Limb (tissue), 2 donors: ENCODE measurements at regions not wholly inside any gene's neighbourhood (a gene's known extent, or its start where the extent isn't known, plus 50 kb on each side); places are given as distances from the start of the nearest gene placed in this dataset.
A peak's percentile ranks its signal among the peaks of the same experiment; 100 is the strongest.

Source experiments
- DNase-seq, 2 donors: peaks; one replicate each; pipeline ENCODE4 v3.0.0-alpha.2; 2016; ENCODE audit errors: extremely low spot score in 2 of 2

- no peak for DNase-seq
Measured at GRCh38 chr1:217313096-217313495, 317.8 kb downstream of the GPATCH2 start.

GRCh38 chr1:217311766-217312165 is 319.1 kb downstream of the GPATCH2 start:
- no peak for DNase-seq

- no peak for DNase-seq
Measured at GRCh38 chr1:217311269-217311668, 319.6 kb downstream of the GPATCH2 start.

- DNase-seq = no peak
Measured at GRCh38 chr1:217281332-217281731, 349.6 kb downstream of the GPATCH2 start.

- DNase-seq = peak in 1 of 2 donors; percentile 42
Measured at GRCh38 chr1:217275655-217276398, 355.1 kb downstream of the GPATCH2 start.

- no peak for DNase-seq
Measured at GRCh38 chr1:217274927-217275654, 355.8 kb downstream of the GPATCH2 start.

GRCh38 chr1:217274416-217274815 is 356.5 kb downstream of the GPATCH2 start:
- no peak for DNase-seq

GRCh38 chr1:217273866-217274265 is 357.0 kb downstream of the GPATCH2 start:
- DNase-seq = no peak

GRCh38 chr1:217272385-217272784 is 358.5 kb downstream of the GPATCH2 start:
- peak in 1 of 2 donors; percentile 26 for DNase-seq

GRCh38 chr1:217270101-217270500 is 360.8 kb downstream of the GPATCH2 start:
- peak in 1 of 2 donors; percentile 5 for DNase-seq

- no peak for DNase-seq
Measured at GRCh38 chr1:217268058-217268457, 362.8 kb downstream of the GPATCH2 start.

GRCh38 chr1:217261636-217262035 is 369.3 kb downstream of the GPATCH2 start:
- no peak for DNase-seq

GRCh38 chr1:217260676-217261075 is 370.2 kb downstream of the GPATCH2 start:
- no peak for DNase-seq

GRCh38 chr1:217253985-217254384 is 376.9 kb downstream of the GPATCH2 start:
- no peak for DNase-seq

GRCh38 chr1:217253351-217253750 is 377.5 kb downstream of the GPATCH2 start:
- DNase-seq = no peak

- DNase-seq = no peak
Measured at GRCh38 chr1:217251121-217251520, 379.8 kb downstream of the GPATCH2 start.

- DNase-seq = no peak
Measured at GRCh38 chr1:217249857-217250256, 381.0 kb downstream of the GPATCH2 start.

GRCh38 chr1:217244971-217245370 is 385.9 kb downstream of the GPATCH2 start:
- no peak for DNase-seq

GRCh38 chr1:217240656-217241055 is 390.2 kb downstream of the GPATCH2 start:
- DNase-seq = no peak

GRCh38 chr1:217238945-217239344 is 391.9 kb downstream of the GPATCH2 start:
- DNase-seq = no peak

- no peak for DNase-seq
Measured at GRCh38 chr1:217230412-217230811, 400.5 kb downstream of the GPATCH2 start.

- DNase-seq = no peak
Measured at GRCh38 chr1:217228689-217229088, 402.2 kb downstream of the GPATCH2 start.

- DNase-seq = no peak
Measured at GRCh38 chr1:217224201-217224600, 406.7 kb downstream of the GPATCH2 start.
